Fibroblast of skin of right biceps (primary cell): ENCODE measurements at regions not wholly inside any gene's neighbourhood (a gene's known extent, or its start where the extent isn't known, plus 50 kb on each side); places are given as distances from the start of the nearest gene placed in this dataset.
"Not testable (repeated sequence)": the region's sequence is repeated elsewhere in the genome, so short reads cannot be mapped to it uniquely, and the experiment has no call there.

Experiments used
- DNase-seq: peaks from one replicate; pipeline ENCODE4 v3.0.0-alpha.2; 2013

DNA sequence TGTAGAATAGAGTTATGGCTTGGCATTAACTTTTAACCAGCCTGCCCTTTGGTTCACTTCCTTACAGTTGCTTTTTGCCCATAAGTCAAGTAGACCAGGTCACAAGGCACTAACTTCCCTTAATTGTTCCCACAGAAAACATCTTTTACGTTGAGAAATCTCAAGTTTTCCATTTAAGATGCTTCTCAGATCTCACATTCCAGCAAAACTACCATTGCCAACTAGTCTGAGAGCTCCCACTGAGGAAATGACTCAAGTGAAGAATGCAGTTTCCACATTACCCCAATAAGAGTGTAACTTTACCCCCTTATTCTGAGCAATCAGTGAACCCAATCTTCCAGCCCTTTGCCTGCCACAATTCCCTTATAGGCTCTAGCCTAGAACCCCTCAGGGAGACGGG is 502.2 kb upstream of the OLFM3 start:
- no peak for DNase-seq

DNA sequence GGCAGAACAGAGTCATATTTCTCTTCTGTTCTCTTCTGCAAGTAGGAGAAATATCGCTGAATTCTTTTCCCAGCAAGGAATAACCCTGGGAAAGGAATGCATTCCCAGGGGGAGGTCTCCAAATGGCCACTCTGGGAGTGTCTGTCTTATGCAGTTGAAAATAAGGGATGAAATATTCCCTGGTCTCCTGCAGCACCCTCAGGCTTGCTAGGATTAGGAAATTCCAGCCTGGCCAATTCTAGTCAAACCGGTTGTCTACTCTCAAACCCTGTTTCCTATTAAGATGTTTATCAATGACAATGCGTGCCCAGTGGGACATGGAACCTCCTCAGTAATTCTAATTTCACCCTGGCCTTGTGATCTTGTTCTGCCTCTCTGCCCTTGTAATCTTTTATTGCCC is 501.1 kb upstream of the OLFM3 start:
- not testable (repeated sequence) for DNase-seq

GRCh38 chr1:102472520-102472919 is 475.8 kb upstream of the OLFM3 start:
- DNase-seq = no peak

DNA sequence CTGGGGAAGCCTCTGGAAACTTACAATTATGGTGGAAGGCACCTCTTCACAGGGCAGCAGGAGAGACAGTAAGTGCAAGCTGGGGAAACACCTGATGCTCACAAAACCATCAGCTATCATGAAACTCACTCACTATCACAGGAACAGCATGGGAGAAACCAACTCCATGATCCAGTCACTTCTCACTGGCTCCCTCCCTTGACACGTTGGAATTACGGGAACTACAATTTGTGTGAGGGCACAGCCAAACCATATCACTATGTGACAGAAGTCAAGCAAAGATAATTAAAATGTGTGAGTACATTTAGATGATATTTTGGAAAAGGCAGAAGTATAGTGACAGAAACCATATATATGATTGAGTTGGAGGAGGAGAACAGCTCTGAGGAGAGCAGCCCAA is 474.0 kb upstream of the OLFM3 start:
- DNase-seq = no peak

DNA sequence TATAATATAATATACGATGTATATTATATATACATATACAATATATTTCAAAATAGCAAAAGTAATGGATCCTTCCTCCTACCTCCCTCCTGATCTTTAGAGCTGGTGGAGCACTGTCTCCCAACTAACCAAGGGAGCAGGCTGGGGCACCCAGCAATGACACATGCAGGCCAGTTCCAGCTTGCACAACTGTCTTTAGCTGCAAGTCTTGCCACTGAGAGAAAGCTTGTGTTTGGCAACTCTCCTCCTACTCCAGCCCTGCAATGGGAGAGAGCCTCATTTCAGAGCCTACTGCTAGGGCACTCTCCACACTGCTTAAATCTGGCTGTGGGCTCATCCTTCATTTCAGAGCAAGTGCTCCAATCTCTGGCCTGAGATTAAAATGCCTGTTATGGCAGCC is 469.8 kb upstream of the OLFM3 start:
- DNase-seq = no peak

- DNase-seq = no peak
These were observed 466.6 kb upstream of the OLFM3 start for GRCh38 chr1:102463328-102463727.

DNA sequence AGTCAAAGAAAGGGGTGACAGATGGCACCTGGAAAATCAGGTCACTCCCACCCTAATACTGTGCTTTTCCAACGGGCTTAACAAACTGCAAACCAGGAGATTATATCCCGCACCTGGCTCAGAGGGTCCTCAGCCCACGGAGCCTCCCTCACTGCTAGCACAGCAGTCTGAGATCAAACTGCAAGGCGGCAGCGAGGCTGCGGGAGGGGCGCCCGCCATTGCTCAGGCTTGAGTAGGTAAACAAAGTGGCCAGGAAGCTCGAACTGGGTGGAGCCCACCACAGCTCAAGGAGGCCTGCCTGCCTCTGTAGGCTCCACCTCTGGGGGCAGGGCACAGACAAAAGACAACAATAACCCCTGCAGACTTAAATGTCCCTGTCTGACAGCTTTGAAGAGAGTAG is 445.6 kb upstream of the OLFM3 start:
- DNase-seq = not testable (repeated sequence)

DNA sequence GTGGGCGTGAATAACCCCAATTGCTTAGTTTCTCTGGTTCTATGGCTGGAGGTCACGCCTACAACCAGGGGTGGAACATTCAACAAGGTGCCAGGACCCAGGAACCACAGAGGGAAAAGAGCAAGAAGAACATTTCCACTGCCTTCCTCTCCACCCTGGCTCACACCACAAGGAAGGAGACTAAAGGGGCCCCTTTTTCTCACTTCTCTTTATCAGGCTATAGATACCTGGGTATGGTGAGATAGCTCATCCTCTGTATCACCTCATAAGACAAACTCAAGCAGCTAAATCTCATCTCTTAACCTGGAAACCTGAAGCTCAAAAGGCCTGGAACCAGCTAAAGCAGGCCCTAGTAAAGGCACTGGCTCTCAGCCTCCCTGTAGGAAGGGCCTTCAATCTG is 438.8 kb upstream of the OLFM3 start:
- no peak for DNase-seq

DNA sequence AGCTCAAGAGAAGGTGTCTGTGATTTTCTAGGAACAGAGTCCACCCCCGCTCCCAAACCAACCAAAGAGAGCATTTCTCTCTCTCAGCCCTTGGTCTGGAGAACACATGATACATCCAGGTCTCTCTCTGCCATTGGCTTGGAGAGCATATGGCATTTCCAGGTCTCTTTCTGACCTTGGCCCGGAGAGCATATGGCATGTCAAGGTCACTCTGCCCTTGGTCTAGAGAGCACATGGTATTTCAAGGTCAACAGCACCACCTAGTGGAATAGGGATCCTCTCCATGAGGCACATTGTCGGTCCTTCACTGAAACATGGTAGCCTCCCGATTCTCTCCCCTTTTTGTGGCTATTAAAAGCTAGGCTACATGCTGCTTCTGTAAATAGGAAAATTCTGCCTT is 437.7 kb upstream of the OLFM3 start:
- DNase-seq = no peak

DNA sequence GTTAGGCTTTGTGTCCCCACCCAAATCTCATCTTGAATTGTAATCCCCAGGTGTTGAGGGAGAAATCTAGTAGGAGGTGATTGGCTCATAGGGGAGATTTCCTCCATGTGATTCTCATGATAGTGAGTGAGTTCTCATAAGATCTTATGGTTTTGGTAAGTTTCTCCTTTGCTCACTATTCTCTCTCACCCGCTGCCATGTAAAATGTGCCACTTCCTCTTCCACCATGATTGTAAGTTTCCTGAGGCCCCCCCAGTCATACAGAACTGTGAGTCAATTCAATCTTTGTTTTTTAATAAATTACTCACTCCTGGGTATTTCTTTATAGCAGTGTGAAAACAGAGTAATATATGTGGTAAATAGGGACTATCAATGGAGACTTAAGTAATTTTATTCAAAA is 434.5 kb upstream of the OLFM3 start:
- no peak for DNase-seq

- no peak for DNase-seq
These were observed 423.3 kb upstream of the OLFM3 start for GRCh38 chr1:102420034-102420433.
